BE2C (cell line): ENCODE measurements at regions not wholly inside any gene's neighbourhood (a gene's known extent, or its start where the extent isn't known, plus 50 kb on each side); places are given as distances from the start of the nearest gene placed in this dataset.

ENCODE experiments used
- DNase-seq: peaks from one replicate; pipeline ENCODE4 v3.0.0-alpha.2; 2020
- H3K27me3 ChIP-seq: fragments of 250-450 bp; sonication (Bioruptor Pico); 2 replicates; pipeline ENCODE4 v1.5.1; 2020; ENCODE audit warnings: mild to moderate bottlenecking
- H3K36me3 ChIP-seq: fragments of 250-450 bp; sonication (Bioruptor Pico); 2 replicates; pipeline ENCODE4 v1.5.1; 2020; ENCODE audit warnings: mild to moderate bottlenecking
- H3K4me1 ChIP-seq: fragments of 250-450 bp; sonication (Bioruptor Pico); 2 replicates; pipeline ENCODE4 v1.5.1; 2020
- H3K4me3 ChIP-seq: 2 replicates; pipeline ENCODE4 v1.5.1; 2011; ENCODE audit warnings: low read depth, low read length
- H3K9me3 ChIP-seq: fragments of 250-450 bp; sonication (Bioruptor Pico); 2 replicates; pipeline ENCODE4 v1.5.1; 2020
- TF ChIP-seq, protein P1 (sequence below): IDR thresholded peaks from 2 replicates; pipeline ENCODE4 v1.5.1; 2012; ENCODE audit warnings: mild to moderate bottlenecking, low read depth, low read length

DNA sequence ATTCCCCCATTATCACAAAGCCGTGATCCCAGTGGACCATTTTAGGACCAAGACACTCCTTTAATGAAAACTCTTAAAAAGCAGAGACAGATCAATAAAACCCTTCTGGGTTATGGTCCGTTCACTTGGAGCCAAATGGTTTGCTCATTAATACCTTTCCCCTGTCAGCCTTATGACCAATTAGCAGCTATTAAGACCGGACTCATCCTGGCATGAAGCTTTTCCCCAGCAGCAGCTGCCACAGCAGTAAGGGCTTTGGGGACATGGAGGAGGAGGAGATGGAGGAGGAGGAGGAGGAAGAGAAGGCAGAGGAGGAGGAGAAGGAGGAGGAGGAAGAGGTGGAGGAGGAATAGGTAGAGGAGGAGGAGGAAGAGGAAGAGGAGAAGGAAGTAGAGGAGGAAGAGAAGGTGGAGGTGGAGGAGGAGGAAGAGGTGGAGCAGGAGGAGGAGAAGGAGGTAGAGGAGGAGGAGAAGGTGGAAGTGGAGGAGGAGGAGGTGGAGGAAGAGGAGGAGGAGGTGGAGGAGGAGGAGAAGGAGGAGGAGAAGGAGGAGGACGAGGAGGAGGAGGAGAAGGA is 50.1 kb upstream of the IRX3 start:
- Histone ChIP-seq H3K4me3 (no peak overlapping the region), H3K9me3 (no peaks in the 10 kb centered on the region), H3K4me1 (no peaks in the 10 kb centered on the region), H3K36me3 (no peaks in the 10 kb centered on the region), H3K27me3 (peaks cover 9% of the 10 kb centered on the region)
- DNase-seq: no peak
- TF ChIP-seq, protein P1, sequence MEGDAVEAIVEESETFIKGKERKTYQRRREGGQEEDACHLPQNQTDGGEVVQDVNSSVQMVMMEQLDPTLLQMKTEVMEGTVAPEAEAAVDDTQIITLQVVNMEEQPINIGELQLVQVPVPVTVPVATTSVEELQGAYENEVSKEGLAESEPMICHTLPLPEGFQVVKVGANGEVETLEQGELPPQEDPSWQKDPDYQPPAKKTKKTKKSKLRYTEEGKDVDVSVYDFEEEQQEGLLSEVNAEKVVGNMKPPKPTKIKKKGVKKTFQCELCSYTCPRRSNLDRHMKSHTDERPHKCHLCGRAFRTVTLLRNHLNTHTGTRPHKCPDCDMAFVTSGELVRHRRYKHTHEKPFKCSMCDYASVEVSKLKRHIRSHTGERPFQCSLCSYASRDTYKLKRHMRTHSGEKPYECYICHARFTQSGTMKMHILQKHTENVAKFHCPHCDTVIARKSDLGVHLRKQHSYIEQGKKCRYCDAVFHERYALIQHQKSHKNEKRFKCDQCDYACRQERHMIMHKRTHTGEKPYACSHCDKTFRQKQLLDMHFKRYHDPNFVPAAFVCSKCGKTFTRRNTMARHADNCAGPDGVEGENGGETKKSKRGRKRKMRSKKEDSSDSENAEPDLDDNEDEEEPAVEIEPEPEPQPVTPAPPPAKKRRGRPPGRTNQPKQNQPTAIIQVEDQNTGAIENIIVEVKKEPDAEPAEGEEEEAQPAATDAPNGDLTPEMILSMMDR: no peak
